Smooth muscle cell (in vitro differentiated cells): ENCODE measurements at regions not wholly inside any gene's neighbourhood (a gene's known extent, or its start where the extent isn't known, plus 50 kb on each side); places are given as distances from the start of the nearest gene placed in this dataset.
A peak's percentile ranks its signal among the peaks of the same experiment; 100 is the strongest.

Experiments
- DNase-seq: peaks from one replicate; lab custom pipeline; 2025; ENCODE audit not compliant: unreplicated experiment; lab: John Stamatoyannopoulos, UW
- H2AFZ ChIP-seq: fragments of 200-600 bp; sonication (generic); 2 replicates; pipeline ENCODE4 v1.6.0; 2016; ENCODE audit warnings: antibody characterized with exemption, low read depth, mild to moderate bottlenecking
- H3F3A ChIP-seq: fragments of 200-600 bp; sonication (generic); 2 replicates; pipeline ENCODE4 v1.6.0; 2017; ENCODE audit warnings: antibody characterized with exemption, low read depth
- H3K27ac ChIP-seq: fragments of 200-600 bp; sonication (generic); 2 replicates; pipeline ENCODE4 v1.5.1; 2016; ENCODE audit warnings: low read depth, mild to moderate bottlenecking
- H3K27me3 ChIP-seq: fragments of 200-600 bp; sonication (generic); 2 replicates; pipeline ENCODE4 v1.6.1; 2016; ENCODE audit warnings: low read depth, mild to moderate bottlenecking
- H3K36me3 ChIP-seq: fragments of 200-600 bp; sonication (generic); 2 replicates; pipeline ENCODE4 v1.5.1; 2016; ENCODE audit warnings: low read depth
- H3K4me1 ChIP-seq: fragments of 200-600 bp; sonication (generic); 2 replicates; pipeline ENCODE4 v1.5.1; 2016; ENCODE audit warnings: low read depth
- H3K4me2 ChIP-seq: fragments of 200-600 bp; sonication (generic); 2 replicates; pipeline ENCODE4 v1.6.0; 2016; ENCODE audit warnings: mild to moderate bottlenecking
- H3K4me3 ChIP-seq: fragments of 200-600 bp; sonication (generic); 2 replicates; pipeline ENCODE4 v1.5.1; 2016; ENCODE audit warnings: mild to moderate bottlenecking
- H3K79me2 ChIP-seq: fragments of 200-600 bp; sonication (generic); 2 replicates; pipeline ENCODE4 v1.6.0; 2016; ENCODE audit warnings: low read depth, mild to moderate bottlenecking
- H3K9ac ChIP-seq: fragments of 200-600 bp; sonication (generic); 2 replicates; pipeline ENCODE4 v1.6.0; 2016; ENCODE audit warnings: low read depth
- H3K9me3 ChIP-seq: fragments of 200-600 bp; sonication (generic); replicated peaks from 2 replicates; pipeline ENCODE4 v1.5.1; 2016; ENCODE audit warnings: low read depth
- H4K20me1 ChIP-seq: fragments of 200-600 bp; sonication (generic); 2 replicates; pipeline ENCODE4 v1.6.0; 2016; ENCODE audit warnings: low read depth
- WGBS: methylation state at CpG from one replicate; pipeline ENCODE4 v1.1.7; 2016; ENCODE audit warnings: low lambda C conversion rate; 5-methylcytosine and 5-hydroxymethylcytosine counted together
- TF ChIP-seq, protein P1 (sequence below): fragments of 200-600 bp; sonication (generic); IDR thresholded peaks from 2 replicates; pipeline ENCODE4 v1.5.1; 2017; ENCODE audit warnings: borderline replicate concordance, mild to moderate bottlenecking, antibody characterized with exemption; ENCODE audit not compliant: insufficient read depth, poor library complexity, severe bottlenecking

DNA sequence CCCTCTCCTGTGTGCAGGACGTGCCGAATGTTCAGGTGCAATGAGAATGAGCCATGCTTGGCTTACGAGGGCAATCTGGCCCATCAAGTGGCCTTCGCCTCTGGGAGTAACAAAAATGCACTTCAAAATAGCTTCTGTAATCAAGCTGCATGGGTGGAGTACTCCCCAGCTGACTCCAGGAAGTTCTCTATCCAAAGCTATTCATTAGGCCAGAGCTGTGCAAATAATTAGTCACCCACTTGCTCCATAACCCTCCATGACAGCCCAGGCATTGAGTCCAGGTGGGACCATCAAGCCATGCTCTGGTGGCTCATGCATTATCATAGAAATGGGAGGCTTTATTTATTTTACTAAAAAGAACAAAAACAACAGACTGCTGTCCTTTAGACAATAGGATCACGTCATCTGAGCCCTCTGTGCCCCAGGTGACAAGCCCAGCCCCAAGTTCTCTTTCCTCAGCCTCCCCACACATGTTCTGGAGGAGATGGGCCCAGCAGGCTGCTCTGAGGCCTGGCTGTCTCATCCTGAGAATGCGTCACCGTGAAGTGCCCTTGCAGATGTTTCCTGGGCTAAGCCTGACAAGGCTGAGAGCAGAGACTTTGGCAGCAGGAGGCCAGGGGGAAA lies 244.7 kb downstream of the ETS1 start:
- H3K9ac ChIP-seq: no peak overlapping the region

DNA sequence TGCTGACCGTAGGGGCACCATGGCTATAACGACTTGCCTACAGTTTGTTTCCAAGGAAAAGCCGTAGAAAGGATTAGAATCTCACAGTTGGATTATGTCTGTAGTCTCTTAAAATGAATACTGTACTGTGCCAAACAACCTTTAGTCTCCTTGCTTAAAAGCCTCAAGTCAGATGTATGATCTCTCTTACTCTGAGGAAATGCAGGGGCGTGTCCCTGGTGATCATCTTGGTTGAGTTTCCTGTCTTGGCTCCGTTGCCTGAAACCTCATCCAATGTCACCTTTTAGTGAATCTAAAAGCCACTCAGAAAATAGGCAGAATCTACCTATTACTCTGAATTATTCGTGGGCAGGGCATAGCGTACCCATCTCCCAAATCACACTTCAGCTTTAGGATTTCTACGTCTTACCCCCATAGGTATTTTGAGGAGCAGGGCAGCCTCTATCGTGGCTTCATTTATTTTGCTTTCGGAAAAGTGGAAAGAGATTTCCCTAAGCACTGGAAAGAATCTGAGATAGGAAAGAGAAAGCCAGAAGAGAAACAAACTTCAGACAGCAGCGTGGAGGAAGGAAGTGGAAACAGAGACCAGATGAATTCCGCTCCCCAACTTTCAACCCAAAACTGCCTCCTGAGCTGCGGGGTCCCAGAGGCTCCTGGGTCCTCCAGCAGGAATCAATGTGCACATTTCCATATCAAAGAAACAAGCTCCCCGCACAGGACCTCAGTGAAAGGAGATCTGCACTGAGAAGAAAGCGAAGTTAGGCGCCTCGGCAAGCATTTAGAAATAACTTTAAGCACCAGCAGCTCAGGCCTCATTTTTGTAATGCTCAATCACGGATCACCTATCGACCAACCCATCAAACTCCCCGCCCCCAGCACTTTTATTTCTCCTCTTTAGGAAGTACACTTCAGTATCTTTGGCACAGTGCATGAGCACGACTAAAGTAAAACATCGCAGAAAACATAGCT lies 245.8 kb downstream of the ETS1 start:
- no peaks in the 10 kb centered on the region for H3K27me3 ChIP-seq
- TF ChIP-seq, protein P1, sequence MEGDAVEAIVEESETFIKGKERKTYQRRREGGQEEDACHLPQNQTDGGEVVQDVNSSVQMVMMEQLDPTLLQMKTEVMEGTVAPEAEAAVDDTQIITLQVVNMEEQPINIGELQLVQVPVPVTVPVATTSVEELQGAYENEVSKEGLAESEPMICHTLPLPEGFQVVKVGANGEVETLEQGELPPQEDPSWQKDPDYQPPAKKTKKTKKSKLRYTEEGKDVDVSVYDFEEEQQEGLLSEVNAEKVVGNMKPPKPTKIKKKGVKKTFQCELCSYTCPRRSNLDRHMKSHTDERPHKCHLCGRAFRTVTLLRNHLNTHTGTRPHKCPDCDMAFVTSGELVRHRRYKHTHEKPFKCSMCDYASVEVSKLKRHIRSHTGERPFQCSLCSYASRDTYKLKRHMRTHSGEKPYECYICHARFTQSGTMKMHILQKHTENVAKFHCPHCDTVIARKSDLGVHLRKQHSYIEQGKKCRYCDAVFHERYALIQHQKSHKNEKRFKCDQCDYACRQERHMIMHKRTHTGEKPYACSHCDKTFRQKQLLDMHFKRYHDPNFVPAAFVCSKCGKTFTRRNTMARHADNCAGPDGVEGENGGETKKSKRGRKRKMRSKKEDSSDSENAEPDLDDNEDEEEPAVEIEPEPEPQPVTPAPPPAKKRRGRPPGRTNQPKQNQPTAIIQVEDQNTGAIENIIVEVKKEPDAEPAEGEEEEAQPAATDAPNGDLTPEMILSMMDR: no peak
- 82% methylated on average over 22 of the region's 22 CpGs for WGBS
- no peak overlapping the region for H3K4me2 ChIP-seq
- peaks cover 7% of the 10 kb centered on the region for H3F3A ChIP-seq
- H3K4me1 ChIP-seq: peaks cover 16% of the 10 kb centered on the region
- no peak for DNase-seq
- no peaks in the 10 kb centered on the region for H4K20me1 ChIP-seq
- no peak overlapping the region for H3K27ac ChIP-seq
- no peak overlapping the region for H3K9ac ChIP-seq
- no peaks in the 10 kb centered on the region for H3K79me2 ChIP-seq
- no peak overlapping the region for H3K4me3 ChIP-seq
- H2AFZ ChIP-seq: no peak overlapping the region
- no peaks in the 10 kb centered on the region for H3K9me3 ChIP-seq
- no peaks in the 10 kb centered on the region for H3K36me3 ChIP-seq

More for the DNA sequence above, 244.7 kb downstream of the ETS1 start:
- H3F3A ChIP-seq: peaks cover 7% of the 10 kb centered on the region
- peak overlapping the region; percentile 43 for H2AFZ ChIP-seq
- H3K27me3 ChIP-seq: no peaks in the 10 kb centered on the region
- H3K36me3 ChIP-seq: no peaks in the 10 kb centered on the region
- no peaks in the 10 kb centered on the region for H4K20me1 ChIP-seq
- DNase-seq: no peak
- no peak overlapping the region for H3K4me2 ChIP-seq
- no peaks in the 10 kb centered on the region for H3K79me2 ChIP-seq
- no peaks in the 10 kb centered on the region for H3K9me3 ChIP-seq
- H3K4me1 ChIP-seq: peaks cover 16% of the 10 kb centered on the region
- 60% methylated on average over 7 of the region's 7 CpGs for WGBS
- TF ChIP-seq, protein P1: no peak
- H3K27ac ChIP-seq: peak overlapping the region; percentile 61
- H3K4me3 ChIP-seq: no peak overlapping the region

DNA sequence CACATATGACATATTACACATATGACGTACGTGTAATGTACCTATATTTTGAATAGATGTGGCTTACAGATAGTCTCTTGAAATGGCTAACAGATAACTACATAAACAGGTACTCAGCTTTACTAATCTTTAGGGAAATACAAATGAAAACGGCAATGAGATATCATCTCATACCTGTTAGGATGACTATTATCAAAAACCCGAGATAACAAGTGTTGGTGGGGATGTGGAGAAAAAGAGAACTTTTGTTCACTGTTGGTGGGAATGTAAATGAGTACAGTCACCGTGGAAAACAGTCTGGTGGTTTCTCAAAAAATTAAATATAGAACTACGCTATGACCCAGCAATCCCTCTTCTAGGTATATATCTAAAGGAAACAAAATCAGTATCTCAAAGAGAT lies 247.6 kb downstream of the ETS1 start:
- WGBS: 92% methylated on average over 6 of the region's 6 CpGs
- Histone ChIP-seq H3K36me3 (no peaks in the 10 kb centered on the region), H3F3A (peaks cover 7% of the 10 kb centered on the region), H3K4me1 (peaks cover 16% of the 10 kb centered on the region), H2AFZ (no peak overlapping the region), H3K4me3 (no peak overlapping the region), H3K9ac (no peak overlapping the region), H3K27ac (no peak overlapping the region), H3K79me2 (no peaks in the 10 kb centered on the region), H3K9me3 (no peaks in the 10 kb centered on the region), H4K20me1 (no peaks in the 10 kb centered on the region), H3K27me3 (no peaks in the 10 kb centered on the region), H3K4me2 (no peak overlapping the region)
- DNase-seq: no peak
- TF ChIP-seq, protein P1: no peak
